ENCODE measurements at regions not wholly inside any gene's neighbourhood (a gene's known extent, or its start where the extent isn't known, plus 50 kb on each side); places are given as distances from the start of the nearest gene placed in this dataset.

DNA sequence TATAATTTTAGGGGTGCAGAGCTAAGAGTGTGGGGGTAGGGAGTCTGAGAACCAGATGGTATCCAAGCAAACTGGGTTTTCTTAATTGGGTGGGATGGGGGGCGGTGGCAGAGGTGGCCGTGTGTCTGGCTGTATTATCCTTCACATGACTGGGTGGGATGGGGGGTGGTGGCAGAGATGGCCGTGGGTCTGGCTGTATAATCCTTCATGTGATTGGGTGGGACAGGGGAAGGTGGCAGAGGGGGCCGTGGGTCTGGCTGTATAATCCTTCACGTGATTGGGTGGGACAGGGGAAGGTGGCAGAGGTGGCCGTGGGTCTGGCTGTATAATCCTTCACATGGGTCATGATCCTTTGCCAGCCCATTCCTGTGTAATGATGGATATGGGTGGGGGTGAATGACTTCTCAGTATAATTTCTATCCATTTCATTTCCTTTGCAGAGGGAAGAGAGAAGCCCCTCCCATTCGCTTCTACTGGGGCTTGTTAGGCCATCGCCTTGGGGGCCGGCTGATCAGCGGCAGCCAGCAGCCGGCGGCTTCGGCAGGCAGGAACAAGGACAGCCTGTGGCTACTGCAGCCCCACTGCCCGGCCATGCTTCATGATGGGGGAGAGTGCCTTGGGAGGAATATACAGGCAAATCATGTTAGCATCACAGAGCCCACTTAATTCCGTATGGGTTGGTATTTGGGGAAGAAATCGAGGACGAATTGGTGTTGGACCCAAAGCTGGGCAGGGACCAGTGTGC lies 179.6 kb upstream of the MKI67 start:
- TF ChIP-seq, protein P1, sequence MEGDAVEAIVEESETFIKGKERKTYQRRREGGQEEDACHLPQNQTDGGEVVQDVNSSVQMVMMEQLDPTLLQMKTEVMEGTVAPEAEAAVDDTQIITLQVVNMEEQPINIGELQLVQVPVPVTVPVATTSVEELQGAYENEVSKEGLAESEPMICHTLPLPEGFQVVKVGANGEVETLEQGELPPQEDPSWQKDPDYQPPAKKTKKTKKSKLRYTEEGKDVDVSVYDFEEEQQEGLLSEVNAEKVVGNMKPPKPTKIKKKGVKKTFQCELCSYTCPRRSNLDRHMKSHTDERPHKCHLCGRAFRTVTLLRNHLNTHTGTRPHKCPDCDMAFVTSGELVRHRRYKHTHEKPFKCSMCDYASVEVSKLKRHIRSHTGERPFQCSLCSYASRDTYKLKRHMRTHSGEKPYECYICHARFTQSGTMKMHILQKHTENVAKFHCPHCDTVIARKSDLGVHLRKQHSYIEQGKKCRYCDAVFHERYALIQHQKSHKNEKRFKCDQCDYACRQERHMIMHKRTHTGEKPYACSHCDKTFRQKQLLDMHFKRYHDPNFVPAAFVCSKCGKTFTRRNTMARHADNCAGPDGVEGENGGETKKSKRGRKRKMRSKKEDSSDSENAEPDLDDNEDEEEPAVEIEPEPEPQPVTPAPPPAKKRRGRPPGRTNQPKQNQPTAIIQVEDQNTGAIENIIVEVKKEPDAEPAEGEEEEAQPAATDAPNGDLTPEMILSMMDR (IDR thresholded peaks at IDR 0.05): no peak
- no peak for TF ChIP-seq SIN3A (IDR thresholded peaks at IDR 0.05; ENCODE audit: borderline replicate concordance, low read depth, low read length)
